LNCAP (cell line): ENCODE measurements at regions not wholly inside any gene's neighbourhood (a gene's known extent, or its start where the extent isn't known, plus 50 kb on each side); places are given as distances from the start of the nearest gene placed in this dataset.

Experiments
- CTCF ChIP-seq: fragments of 450-650 bp; IDR thresholded peaks from 2 replicates; pipeline ENCODE4 v1.5.1; 2017; ENCODE audit warnings: mild to moderate bottlenecking

GRCh38 chr4:3877868-3878267, 111.7 kb downstream of the ADRA2C start:
- no peak for TF ChIP-seq CTCF

GRCh38 chr4:3878678-3879077, 112.5 kb downstream of the ADRA2C start:
- no peak for TF ChIP-seq CTCF

- TF ChIP-seq CTCF: no peak
Observed at GRCh38 chr4:3879681-3880614, 113.8 kb downstream of the ADRA2C start.

- peak; percentile 80 for TF ChIP-seq CTCF
Observed at GRCh38 chr4:3880615-3881120, 114.5 kb downstream of the ADRA2C start.

- peak; percentile 27; the same call in 1 of the 2 replicates for TF ChIP-seq CTCF
Observed at GRCh38 chr4:3893590-3893989, 127.4 kb downstream of the ADRA2C start.

GRCh38 chr4:3896441-3896840, 130.3 kb downstream of the ADRA2C start:
- TF ChIP-seq CTCF: no peak

GRCh38 chr4:3898098-3898497, 131.9 kb downstream of the ADRA2C start:
- TF ChIP-seq CTCF: no peak
